ENCODE measurements at regions not wholly inside any gene's neighbourhood (a gene's known extent, or its start where the extent isn't known, plus 50 kb on each side); places are given as distances from the start of the nearest gene placed in this dataset.

DNA sequence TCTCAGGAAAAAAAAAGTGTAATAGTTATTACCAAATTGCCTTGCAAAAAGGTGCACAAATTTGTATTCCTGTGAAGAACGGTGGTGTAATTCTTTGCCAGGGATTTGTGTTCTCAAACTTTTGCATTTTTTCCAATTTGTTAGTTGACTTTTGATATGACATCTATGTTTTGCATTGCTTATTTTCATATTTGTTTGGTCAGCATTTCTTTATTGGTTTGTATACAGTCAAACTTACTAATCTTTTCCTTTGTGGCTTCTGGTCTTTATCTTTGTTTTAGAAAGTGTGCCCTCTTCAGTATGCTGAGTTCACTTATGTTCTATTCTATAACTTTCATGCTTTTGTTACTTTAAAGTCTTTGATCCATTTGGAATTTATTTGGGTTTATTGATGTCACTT is 226.2 kb upstream of the ZFHX3 start:
- TF ChIP-seq, protein P1, sequence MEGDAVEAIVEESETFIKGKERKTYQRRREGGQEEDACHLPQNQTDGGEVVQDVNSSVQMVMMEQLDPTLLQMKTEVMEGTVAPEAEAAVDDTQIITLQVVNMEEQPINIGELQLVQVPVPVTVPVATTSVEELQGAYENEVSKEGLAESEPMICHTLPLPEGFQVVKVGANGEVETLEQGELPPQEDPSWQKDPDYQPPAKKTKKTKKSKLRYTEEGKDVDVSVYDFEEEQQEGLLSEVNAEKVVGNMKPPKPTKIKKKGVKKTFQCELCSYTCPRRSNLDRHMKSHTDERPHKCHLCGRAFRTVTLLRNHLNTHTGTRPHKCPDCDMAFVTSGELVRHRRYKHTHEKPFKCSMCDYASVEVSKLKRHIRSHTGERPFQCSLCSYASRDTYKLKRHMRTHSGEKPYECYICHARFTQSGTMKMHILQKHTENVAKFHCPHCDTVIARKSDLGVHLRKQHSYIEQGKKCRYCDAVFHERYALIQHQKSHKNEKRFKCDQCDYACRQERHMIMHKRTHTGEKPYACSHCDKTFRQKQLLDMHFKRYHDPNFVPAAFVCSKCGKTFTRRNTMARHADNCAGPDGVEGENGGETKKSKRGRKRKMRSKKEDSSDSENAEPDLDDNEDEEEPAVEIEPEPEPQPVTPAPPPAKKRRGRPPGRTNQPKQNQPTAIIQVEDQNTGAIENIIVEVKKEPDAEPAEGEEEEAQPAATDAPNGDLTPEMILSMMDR (IDR thresholded peaks at IDR 0.05; ENCODE audit: low read depth, low read length, poor library complexity, severe bottlenecking), result no peak
- no peak for TF ChIP-seq EZH2phosphoT487 (IDR thresholded peaks at IDR 0.05; ENCODE audit: borderline replicate concordance, low read length)

Data from DOHH2 (cell line).